ENCODE measurements at regions not wholly inside any gene's neighbourhood (a gene's known extent, or its start where the extent isn't known, plus 50 kb on each side); places are given as distances from the start of the nearest gene placed in this dataset.

- TF ChIP-seq MAX (IDR thresholded peaks at IDR 0.05; ENCODE audit: low read depth) = no peak
- TF ChIP-seq, protein P1, sequence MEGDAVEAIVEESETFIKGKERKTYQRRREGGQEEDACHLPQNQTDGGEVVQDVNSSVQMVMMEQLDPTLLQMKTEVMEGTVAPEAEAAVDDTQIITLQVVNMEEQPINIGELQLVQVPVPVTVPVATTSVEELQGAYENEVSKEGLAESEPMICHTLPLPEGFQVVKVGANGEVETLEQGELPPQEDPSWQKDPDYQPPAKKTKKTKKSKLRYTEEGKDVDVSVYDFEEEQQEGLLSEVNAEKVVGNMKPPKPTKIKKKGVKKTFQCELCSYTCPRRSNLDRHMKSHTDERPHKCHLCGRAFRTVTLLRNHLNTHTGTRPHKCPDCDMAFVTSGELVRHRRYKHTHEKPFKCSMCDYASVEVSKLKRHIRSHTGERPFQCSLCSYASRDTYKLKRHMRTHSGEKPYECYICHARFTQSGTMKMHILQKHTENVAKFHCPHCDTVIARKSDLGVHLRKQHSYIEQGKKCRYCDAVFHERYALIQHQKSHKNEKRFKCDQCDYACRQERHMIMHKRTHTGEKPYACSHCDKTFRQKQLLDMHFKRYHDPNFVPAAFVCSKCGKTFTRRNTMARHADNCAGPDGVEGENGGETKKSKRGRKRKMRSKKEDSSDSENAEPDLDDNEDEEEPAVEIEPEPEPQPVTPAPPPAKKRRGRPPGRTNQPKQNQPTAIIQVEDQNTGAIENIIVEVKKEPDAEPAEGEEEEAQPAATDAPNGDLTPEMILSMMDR (IDR thresholded peaks at IDR 0.05) = no peak
- no peak for TF ChIP-seq ELF1 (IDR thresholded peaks at IDR 0.05)
- TF ChIP-seq RAD21 (IDR thresholded peaks at IDR 0.05; ENCODE audit: low read length) = no peak
- no peak for TF ChIP-seq GATA2 (CRISPR knock-in tag; IDR thresholded peaks at IDR 0.05)
- TF ChIP-seq EZH2phosphoT487 (IDR thresholded peaks at IDR 0.05; ENCODE audit: borderline replicate concordance, low read depth) = no peak
- no peak for TF ChIP-seq TAF1 (IDR thresholded peaks at IDR 0.05; ENCODE audit: borderline replicate concordance, low read depth, low read length)
- no peak for TF ChIP-seq SIN3A (IDR thresholded peaks at IDR 0.05; ENCODE audit: borderline replicate concordance, low read depth, low read length)
These were observed 65.4 kb downstream of the LLPH start for GRCh38 chr12:66065150-66065549.
